SK-N-MC (cell line): ENCODE measurements at regions not wholly inside any gene's neighbourhood (a gene's known extent, or its start where the extent isn't known, plus 50 kb on each side); places are given as distances from the start of the nearest gene placed in this dataset.

Experiments
- EZH2 ChIP-seq: fragments of 200-600 bp; sonication (generic); IDR thresholded peaks from one replicate; pipeline ENCODE4 v1.6.1; 2017; ENCODE audit warnings: antibody characterized with exemption
- FOXP2 ChIP-seq: optimal IDR thresholded peaks from 2 replicates; pipeline ENCODE3; 2011; ENCODE audit warnings: mild to moderate bottlenecking, moderate library complexity; ENCODE audit not compliant: insufficient read depth; ENCODE audit errors: extremely low read length, control extremely low read depth
- POLR2AphosphoS5 ChIP-seq: IDR thresholded peaks from 2 replicates; pipeline ENCODE4 v1.6.1; 2012; ENCODE audit warnings: mild to moderate bottlenecking, low read depth, low read length, borderline replicate concordance

- TF ChIP-seq EZH2 (no peak), POLR2AphosphoS5 (no peak), FOXP2 (no peak)
These were observed 269.8 kb upstream of the CDH9 start for GRCh38 chr5:27308153-27308552.
